Keratinocyte (primary cell): ENCODE measurements at regions not wholly inside any gene's neighbourhood (a gene's known extent, or its start where the extent isn't known, plus 50 kb on each side); places are given as distances from the start of the nearest gene placed in this dataset.

Source experiments
- CTCF ChIP-seq, 3 experiments: IDR thresholded peaks in 1 of 3; conservative IDR thresholded peaks in 1 of 3; optimal IDR thresholded peaks in 1 of 3; 2 replicates in 2 of 3; 3 replicates in 1 of 3; pipeline versions ENCODE3 to v1.5.1; 2011; ENCODE audit warnings: low read length in 3 of 3, mild to moderate bottlenecking in 3 of 3, moderate library complexity in 2 of 3, control low read depth in 1 of 3, inconsistent platforms in 1 of 3; ENCODE audit not compliant: insufficient read depth in 2 of 3; ENCODE audit errors: extremely low read depth in 1 of 3
- EZH2 ChIP-seq: IDR thresholded peaks from one replicate; pipeline ENCODE4 v1.6.1; 2012; ENCODE audit warnings: inconsistent platforms, mild to moderate bottlenecking, low read length, moderate library complexity

GRCh38 chr2:146259816-146260215, 1585.0 kb upstream of the ACVR2A start:
- TF ChIP-seq CTCF (optimal IDR thresholded peaks at IDR 0.05 in 1 of 3, IDR thresholded peaks at IDR 0.05 in 1 of 3, conservative IDR thresholded peaks at IDR 0.05 in 1 of 3; ENCODE audit: extremely low read depth in 1 of 3, insufficient read depth in 2 of 3, low read length in 3 of 3) (no peak), EZH2 (no peak)
